IPS-NIHi7 (cell line): ENCODE measurements at regions not wholly inside any gene's neighbourhood (a gene's known extent, or its start where the extent isn't known, plus 50 kb on each side); places are given as distances from the start of the nearest gene placed in this dataset.

Experiments used
- DNase-seq: peaks from one replicate; pipeline ENCODE4 v3.0.0; 2012; ENCODE audit warnings: mixed read lengths; ENCODE audit errors: extremely low spot score

- no peak for DNase-seq
Measured at GRCh38 chr1:57819893-57820292, 396.0 kb upstream of the DAB1 start.

DNA sequence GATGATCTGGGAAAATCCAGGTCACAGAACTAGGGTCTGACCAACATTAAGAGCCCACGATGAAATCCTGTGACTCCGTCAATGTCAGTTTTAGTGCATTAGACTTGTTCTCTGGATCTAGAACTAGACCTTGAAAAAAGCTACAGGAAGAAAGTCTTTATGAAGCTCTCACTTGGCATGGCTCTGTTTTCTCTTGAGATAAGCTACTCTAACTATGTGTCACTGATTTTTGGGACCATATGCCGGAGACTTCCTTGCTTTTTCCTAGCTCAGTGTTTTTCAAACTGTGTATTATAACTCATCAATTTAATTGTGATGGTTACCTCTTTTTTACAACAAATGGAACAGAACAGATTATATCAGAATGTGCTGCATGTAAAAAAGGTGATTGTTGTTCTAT is 379.7 kb upstream of the DAB1 start:
- no peak for DNase-seq

GRCh38 chr1:57800376-57800775 is 376.5 kb upstream of the DAB1 start:
- no peak for DNase-seq

GRCh38 chr1:57799490-57800115 is 375.7 kb upstream of the DAB1 start:
- DNase-seq, result no peak

DNA sequence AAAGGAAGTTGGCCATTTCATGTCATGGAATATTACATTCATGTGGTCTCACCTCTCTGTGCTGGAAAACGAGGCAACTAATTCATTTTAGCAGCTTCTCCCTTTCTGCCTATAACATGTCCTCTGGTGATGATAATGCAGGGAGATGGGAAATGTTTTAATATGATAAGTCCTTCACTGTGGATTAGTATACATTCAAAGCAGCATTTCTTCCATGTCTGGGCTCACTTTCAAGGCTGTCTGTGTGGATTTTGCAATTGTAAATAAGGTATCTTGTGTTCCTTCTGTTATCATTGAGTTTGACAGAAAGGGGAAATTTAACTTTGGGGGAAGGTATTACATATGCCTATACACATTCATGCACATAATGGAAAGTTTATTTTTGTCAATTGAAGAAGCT is 374.7 kb upstream of the DAB1 start:
- DNase-seq, result no peak

DNA sequence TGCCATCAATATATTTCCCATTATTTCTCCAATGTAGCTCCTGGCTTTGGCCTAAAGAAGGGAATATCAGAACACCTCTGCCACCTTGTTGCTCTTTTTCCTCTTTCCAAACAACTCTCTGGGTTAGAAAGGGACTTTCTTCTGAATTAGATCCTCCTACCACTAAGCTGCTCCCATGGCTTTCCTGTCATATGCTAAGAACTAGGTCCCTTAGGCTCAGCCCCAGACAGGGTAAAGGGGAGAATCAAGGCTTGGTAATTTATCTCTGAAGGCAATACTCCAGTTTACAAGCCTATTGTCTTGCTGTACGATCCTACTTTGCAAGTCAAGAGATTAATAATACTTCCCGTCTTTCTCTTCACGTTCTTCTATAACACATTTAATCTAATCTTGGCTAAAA is 373.2 kb upstream of the DAB1 start:
- DNase-seq, result no peak

DNA sequence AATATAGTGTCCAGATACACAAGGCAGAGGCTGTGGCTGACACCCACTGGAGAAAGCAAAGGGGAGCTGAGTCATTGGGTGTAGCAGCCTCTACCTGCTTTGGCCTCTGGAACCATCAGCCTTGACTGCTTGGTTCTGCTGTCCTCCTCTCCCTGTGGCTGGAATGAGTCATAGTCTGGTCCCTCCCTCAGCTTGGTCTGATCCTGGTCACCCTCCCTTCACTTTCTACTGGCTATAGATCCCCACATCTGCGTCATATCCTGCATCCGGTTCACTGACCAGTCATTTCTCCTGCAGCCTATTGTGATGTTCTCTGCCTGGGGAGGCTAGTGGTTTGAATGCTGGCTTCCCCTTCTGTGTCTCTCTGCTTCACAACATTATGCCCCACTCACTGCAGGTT is 372.8 kb upstream of the DAB1 start:
- peak; percentile 35 for DNase-seq

GRCh38 chr1:57795886-57796285 is 372.0 kb upstream of the DAB1 start:
- DNase-seq, result no peak

GRCh38 chr1:57794078-57794477 is 370.2 kb upstream of the DAB1 start:
- DNase-seq, result no peak

DNA sequence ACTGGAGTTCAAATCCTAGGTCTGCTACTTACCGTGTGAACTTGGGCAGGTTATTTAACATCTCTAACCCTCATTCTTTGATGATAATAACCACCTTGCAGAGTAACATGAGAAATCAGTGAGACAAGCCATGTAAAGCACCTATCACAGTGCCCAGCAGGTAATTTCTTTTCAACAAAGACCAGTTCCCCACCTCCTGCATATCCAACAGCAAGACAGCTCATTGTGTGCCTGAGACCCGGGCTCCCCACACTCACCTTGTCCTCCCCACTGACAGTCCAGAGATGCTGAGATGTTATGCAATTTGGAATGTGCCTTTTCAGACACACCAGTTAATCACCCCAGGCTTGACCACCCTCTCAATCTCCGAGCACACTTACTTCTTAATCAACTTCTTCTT is 367.6 kb upstream of the DAB1 start:
- DNase-seq, result no peak

DNA sequence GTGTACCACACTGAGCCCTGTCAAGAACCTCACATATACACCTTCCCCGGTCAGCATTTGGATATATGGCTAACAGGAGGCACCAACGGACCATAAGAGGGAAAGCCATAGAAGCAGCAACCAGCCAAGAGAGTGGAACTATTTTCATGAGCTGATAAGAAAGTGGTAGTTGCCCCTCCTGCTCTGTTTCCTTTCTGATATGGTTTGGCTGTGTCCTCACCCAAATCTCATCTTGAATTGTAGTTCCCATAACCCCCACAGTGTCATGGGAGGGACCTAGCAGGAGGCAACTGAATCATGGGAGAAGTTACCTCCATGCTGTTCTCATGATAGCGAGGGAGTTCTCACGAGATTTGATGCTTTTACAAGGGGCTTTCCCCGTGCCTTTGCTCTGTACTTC is 366.1 kb upstream of the DAB1 start:
- no peak for DNase-seq

- DNase-seq, result no peak
Measured at GRCh38 chr1:57788313-57788712, 364.5 kb upstream of the DAB1 start.

GRCh38 chr1:57784356-57784755 is 360.5 kb upstream of the DAB1 start:
- DNase-seq, result no peak

- no peak for DNase-seq
Measured at GRCh38 chr1:57782357-57782756, 358.5 kb upstream of the DAB1 start.

DNA sequence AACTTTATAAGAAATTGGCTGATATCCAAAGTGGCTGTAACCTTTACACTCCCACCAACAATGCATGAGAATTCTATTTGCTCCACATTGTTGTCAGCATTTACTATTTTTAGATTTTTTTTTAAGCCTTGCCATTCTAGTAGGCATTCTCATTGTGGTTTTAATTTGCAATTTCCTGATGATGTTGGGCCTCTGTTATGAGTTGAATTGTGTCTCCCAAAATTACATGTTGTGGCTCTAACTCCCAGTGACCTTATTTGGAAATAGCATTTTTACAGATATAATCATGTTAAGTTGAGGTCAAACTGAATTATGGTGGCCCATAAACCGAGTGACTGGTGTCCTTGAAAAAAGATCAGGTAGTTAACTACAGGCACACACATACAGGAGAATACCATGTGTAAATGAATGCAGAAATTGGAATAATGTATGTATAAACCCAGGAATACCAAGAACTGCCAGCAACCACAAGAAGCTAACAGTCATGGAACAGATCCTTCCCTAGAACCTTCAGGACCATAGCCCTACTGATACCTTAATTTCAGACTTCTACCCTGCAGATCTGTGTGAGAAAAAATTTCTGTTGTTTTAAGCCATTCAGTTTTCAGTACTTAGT is 348.8 kb upstream of the DAB1 start:
- DNase-seq, result no peak

DNA sequence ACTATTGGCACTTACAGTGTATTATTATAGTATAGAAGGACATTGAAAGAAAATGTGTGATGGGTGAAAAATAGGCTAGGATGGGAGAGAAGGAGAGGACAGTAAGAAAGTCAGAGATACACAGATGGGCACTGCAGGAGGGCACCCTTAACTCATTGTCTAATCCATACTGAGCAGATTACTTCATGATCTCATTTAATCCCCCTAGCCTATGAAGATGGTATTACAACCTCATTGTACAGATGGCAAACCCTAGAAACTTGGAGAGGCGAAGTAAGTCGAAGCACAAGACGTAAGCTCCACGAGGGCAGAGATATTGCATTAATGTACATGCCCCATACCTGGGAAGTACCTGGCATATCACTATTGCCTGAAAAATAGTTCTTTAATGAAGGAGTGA is 346.9 kb upstream of the DAB1 start:
- DNase-seq, result peak; percentile 25

DNA sequence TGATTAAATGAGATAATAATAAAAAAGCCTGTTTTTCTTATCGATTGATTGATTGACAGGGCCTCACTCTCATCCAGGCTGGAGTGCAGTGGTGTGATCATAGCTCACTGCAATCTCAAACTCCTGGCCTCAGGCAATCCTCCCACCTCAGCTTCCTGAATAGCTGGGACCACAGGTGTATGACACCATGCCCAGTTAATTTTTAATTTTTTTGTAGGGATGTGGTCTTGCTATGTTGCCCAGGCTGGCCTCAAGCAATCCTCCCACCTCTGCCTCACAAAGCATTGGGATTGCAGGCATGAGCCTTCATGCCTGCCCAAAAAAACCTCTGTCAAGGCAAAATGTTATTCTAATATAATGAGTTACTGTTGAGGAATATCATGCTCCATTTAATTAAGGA is 346.4 kb upstream of the DAB1 start:
- DNase-seq, result no peak

DNA sequence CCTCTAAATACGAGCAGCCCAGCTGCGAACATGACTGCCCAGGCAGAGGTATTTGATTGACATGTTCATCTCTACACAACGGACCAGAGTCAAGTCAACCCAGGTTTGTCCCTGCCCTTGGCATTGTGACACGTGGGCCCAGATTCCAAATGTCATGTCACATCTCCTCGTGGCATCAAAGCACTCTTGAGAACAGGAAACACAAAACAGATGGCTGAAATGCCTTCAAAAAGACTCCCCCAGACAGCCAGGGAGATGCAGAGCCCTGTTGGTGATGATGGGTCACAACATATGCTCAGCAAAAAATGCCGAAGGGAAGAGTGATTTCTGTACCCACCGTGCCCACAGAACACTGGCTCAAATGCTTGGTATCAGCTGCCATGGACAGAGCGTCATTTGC is 337.8 kb upstream of the DAB1 start:
- DNase-seq, result no peak

- no peak for DNase-seq
Measured at GRCh38 chr1:57752843-57753242, 329.0 kb upstream of the DAB1 start.

DNA sequence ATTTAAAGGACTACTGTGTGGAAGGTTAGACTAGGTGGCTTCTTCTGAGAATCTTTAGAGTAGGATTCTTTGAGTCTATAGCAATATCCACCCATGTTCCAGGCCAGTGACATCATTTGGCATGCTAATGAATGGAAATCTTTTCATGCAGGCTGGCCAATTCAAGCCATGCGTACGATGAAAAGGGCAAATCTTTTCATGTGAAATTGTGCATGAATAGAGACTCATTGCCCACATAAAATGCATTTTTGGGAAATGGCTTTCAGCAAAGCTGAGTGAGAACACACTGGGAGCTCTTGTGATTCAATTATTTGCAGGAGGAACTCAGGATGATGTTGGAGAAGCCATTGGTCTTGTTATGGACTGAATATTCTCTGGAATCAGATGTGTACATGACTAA is 324.9 kb upstream of the DAB1 start:
- no peak for DNase-seq

DNA sequence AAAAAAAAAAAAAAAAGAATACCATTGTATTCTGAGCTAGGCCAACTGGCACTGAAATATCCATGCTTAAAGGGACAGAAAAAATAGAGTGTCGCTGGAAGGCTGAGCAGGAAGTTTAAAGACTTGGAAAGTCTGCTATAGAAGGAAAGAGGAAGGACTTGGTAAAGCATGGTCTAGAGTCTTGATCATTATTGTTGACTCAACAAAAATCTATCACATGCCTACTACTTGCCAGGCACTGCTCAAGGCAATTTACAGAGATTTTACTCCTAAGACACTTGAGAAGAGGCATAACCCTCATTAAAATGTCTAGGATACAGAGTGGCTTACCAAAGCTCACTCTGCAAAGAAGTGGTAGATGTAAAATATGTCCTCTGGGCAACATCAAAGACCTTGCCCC is 324.0 kb upstream of the DAB1 start:
- no peak for DNase-seq

DNA sequence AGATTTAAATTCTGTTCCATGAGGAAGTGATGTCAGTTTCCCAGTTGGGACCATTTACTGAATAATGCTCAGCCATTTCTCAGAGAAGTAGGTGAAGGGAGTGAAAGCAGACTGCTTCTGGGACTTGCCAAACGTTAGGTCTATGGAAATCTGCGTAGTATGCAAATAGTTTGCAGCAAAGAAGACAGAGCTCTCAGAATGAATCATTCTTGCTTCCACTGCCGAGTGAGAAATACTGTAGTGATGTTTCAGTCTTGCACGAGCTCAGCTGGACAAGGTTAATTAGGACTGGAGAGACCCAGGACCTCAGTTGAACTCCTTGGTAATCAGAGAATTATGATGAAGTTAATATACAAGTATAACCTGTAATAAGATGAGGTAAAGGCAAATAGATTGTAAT is 317.7 kb upstream of the DAB1 start:
- no peak for DNase-seq

DNA sequence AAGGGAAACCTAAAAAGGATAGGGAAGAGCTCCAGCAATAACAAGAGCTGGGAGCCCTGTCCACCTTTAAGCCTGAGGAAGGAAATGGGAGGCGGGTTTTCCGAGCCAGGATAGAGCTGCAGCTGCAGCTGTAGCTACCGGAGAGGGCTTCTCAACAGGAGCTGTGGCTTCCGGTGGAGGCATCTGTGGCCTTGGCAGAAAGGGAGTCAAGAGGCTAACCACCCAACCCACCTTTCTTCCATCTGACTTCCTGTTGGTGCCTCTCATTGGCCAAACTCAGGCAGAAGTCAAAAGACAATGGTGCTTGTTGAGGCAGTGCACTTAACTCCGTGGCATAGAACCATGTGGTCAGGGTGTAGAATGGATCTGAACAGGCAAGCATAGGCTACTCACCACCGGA is 313.1 kb upstream of the DAB1 start:
- no peak for DNase-seq

DNA sequence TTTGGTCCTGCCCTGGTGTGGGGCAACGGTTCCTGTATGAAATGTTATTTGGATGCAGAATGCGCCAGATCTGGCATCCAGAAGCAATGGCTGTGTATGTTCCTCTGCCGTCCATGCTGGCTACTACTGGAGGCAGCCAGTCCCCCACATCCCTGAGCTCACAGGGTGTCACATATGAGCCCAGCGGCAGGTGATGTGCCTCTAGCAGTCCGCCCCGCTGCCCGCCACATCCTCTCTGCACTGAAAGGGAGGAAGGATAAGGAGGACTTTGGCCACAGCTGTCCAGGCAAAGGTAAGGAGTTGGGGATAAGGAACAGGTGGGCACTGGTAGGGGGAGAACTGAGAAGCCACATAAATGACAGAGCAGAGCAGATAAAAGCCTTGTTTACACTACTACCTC is 305.3 kb upstream of the DAB1 start:
- no peak for DNase-seq
